ENCODE measurements at regions not wholly inside any gene's neighbourhood (a gene's known extent, or its start where the extent isn't known, plus 50 kb on each side); places are given as distances from the start of the nearest gene placed in this dataset.

- Histone ChIP-seq H3K4me3 (ENCODE audit: insufficient read depth, low read length, poor library complexity, severe bottlenecking) (no peak overlapping the region), H3K27me3 (ENCODE audit: low read length) (no peaks in the 10 kb centered on the region), H3K27ac (ENCODE audit: low read depth, low read length) (no peak overlapping the region), H3K79me2 (ENCODE audit: insufficient read depth, low read length) (no peaks in the 10 kb centered on the region), H3K36me3 (ENCODE audit: low read length) (no peaks in the 10 kb centered on the region), H2AFZ (ENCODE audit: low read depth, low read length, severe bottlenecking) (no peak overlapping the region), H3F3A (ENCODE audit: insufficient read depth) (no peaks in the 10 kb centered on the region), H4K20me1 (ENCODE audit: low read depth, low read length) (no peaks in the 10 kb centered on the region), H3K9me2 (replicated peaks; ENCODE audit: insufficient read depth, low read length) (no peaks in the 10 kb centered on the region), H3K4me2 (ENCODE audit: low read depth, low read length, poor library complexity, severe bottlenecking) (no peak overlapping the region), H3K9me3 (ENCODE audit: insufficient read depth, low read length) (no peaks in the 10 kb centered on the region), H3K9ac (ENCODE audit: low read length) (no peak overlapping the region)
- TF ChIP-seq EZH2phosphoT487 (conservative IDR thresholded peaks at IDR 0.05; ENCODE audit: low read length) = no peak
- TF ChIP-seq, protein P1, sequence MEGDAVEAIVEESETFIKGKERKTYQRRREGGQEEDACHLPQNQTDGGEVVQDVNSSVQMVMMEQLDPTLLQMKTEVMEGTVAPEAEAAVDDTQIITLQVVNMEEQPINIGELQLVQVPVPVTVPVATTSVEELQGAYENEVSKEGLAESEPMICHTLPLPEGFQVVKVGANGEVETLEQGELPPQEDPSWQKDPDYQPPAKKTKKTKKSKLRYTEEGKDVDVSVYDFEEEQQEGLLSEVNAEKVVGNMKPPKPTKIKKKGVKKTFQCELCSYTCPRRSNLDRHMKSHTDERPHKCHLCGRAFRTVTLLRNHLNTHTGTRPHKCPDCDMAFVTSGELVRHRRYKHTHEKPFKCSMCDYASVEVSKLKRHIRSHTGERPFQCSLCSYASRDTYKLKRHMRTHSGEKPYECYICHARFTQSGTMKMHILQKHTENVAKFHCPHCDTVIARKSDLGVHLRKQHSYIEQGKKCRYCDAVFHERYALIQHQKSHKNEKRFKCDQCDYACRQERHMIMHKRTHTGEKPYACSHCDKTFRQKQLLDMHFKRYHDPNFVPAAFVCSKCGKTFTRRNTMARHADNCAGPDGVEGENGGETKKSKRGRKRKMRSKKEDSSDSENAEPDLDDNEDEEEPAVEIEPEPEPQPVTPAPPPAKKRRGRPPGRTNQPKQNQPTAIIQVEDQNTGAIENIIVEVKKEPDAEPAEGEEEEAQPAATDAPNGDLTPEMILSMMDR (IDR thresholded peaks at IDR 0.05; ENCODE audit: insufficient read depth, low read length, poor library complexity, severe bottlenecking) = no peak
Measured at GRCh38 chr1:81562934-81563333, 237.8 kb upstream of the ADGRL2 start.

DNA sequence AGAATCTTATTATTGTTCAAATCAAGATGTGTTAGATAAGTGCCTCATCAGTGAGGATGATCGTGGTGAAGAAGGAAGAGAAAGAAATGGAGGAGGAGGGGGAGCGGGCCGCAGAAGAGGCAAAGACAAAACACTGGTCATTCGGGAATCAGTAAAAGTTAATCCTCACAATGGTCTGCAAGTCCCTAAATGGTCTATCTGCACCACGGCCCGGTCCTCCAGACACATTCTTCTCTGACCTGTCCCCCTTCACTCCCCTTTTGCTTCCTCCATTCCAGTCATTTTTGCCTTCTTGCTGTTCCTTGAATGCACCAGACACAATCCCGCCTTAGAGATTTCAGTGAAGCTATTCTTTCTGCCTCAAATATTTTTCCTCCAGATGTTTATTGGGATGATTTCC is 240.1 kb upstream of the ADGRL2 start:
- Histone ChIP-seq H3F3A (ENCODE audit: insufficient read depth) (no peaks in the 10 kb centered on the region), H3K27me3 (ENCODE audit: low read length) (no peaks in the 10 kb centered on the region), H2AFZ (ENCODE audit: low read depth, low read length, severe bottlenecking) (no peak overlapping the region), H3K9ac (ENCODE audit: low read length) (no peak overlapping the region), H3K36me3 (ENCODE audit: low read length) (no peaks in the 10 kb centered on the region), H4K20me1 (ENCODE audit: low read depth, low read length) (no peaks in the 10 kb centered on the region), H3K79me2 (ENCODE audit: insufficient read depth, low read length) (no peaks in the 10 kb centered on the region), H3K4me2 (ENCODE audit: low read depth, low read length, poor library complexity, severe bottlenecking) (no peak overlapping the region), H3K27ac (ENCODE audit: low read depth, low read length) (no peak overlapping the region), H3K9me3 (ENCODE audit: insufficient read depth, low read length) (no peaks in the 10 kb centered on the region), H3K4me3 (ENCODE audit: insufficient read depth, low read length, poor library complexity, severe bottlenecking) (no peak overlapping the region), H3K9me2 (replicated peaks; ENCODE audit: insufficient read depth, low read length) (no peaks in the 10 kb centered on the region)
- TF ChIP-seq, protein P1 (IDR thresholded peaks at IDR 0.05; ENCODE audit: insufficient read depth, low read length, poor library complexity, severe bottlenecking) = no peak
- no peak for TF ChIP-seq EZH2phosphoT487 (conservative IDR thresholded peaks at IDR 0.05; ENCODE audit: low read length)

GRCh38 chr1:81559662-81560350 is 240.9 kb upstream of the ADGRL2 start:
- H3K36me3 ChIP-seq (ENCODE audit: low read length) = no peaks in the 10 kb centered on the region
- H2AFZ ChIP-seq (ENCODE audit: low read depth, low read length, severe bottlenecking) = peak overlapping the region; percentile 31
- no peaks in the 10 kb centered on the region for H3K79me2 ChIP-seq (ENCODE audit: insufficient read depth, low read length)
- H3K9me3 ChIP-seq (ENCODE audit: insufficient read depth, low read length) = no peaks in the 10 kb centered on the region
- no peak overlapping the region for H3K27ac ChIP-seq (ENCODE audit: low read depth, low read length)
- H3K4me3 ChIP-seq (ENCODE audit: insufficient read depth, low read length, poor library complexity, severe bottlenecking) = no peak overlapping the region
- no peaks in the 10 kb centered on the region for H4K20me1 ChIP-seq (ENCODE audit: low read depth, low read length)
- no peaks in the 10 kb centered on the region for H3F3A ChIP-seq (ENCODE audit: insufficient read depth)
- no peaks in the 10 kb centered on the region for H3K9me2 ChIP-seq (replicated peaks; ENCODE audit: insufficient read depth, low read length)
- H3K4me2 ChIP-seq (ENCODE audit: low read depth, low read length, poor library complexity, severe bottlenecking) = no peak overlapping the region
- TF ChIP-seq, protein P1 (IDR thresholded peaks at IDR 0.05; ENCODE audit: insufficient read depth, low read length, poor library complexity, severe bottlenecking) = no peak
- H3K9ac ChIP-seq (ENCODE audit: low read length) = no peak overlapping the region
- no peaks in the 10 kb centered on the region for H3K27me3 ChIP-seq (ENCODE audit: low read length)

Data from SU-DHL-6 (cell line).